Upper lobe of right lung (tissue), 1 donor: ENCODE measurements at regions not wholly inside any gene's neighbourhood (a gene's known extent, or its start where the extent isn't known, plus 50 kb on each side); places are given as distances from the start of the nearest gene placed in this dataset.
"Not testable (repeated sequence)": the region's sequence is repeated elsewhere in the genome, so short reads cannot be mapped to it uniquely, and the experiment has no call there.

Experiments
- ATAC-seq: fragments of 200-7000 bp; cut with Tn5 transposase; one replicate; pipeline ENCODE4 v1.9.1; 2020; ENCODE audit warnings: mild to moderate bottlenecking, moderate library complexity
- DNase-seq: peaks from one replicate; pipeline ENCODE4 v3.0.0-alpha.2; 2020
- H3K27ac ChIP-seq: fragments of 200-600 bp; one replicate; pipeline ENCODE4 v1.8.0; 2022
- H3K27me3 ChIP-seq: fragments of 200-600 bp; one replicate; pipeline ENCODE4 v1.8.0; 2022; ENCODE audit warnings: mild to moderate bottlenecking
- H3K36me3 ChIP-seq: fragments of 200-600 bp; one replicate; pipeline ENCODE4 v1.8.0; 2022
- H3K4me1 ChIP-seq: fragments of 200-600 bp; one replicate; pipeline ENCODE4 v1.8.0; 2022
- H3K4me3 ChIP-seq: fragments of 200-600 bp; one replicate; pipeline ENCODE4 v1.8.0; 2022; ENCODE audit warnings: mild to moderate bottlenecking
- H3K9me3 ChIP-seq: fragments of 200-600 bp; one replicate; pipeline ENCODE4 v1.8.0; 2022
- intact Hi-C: fragments of 100-400 bp; cut with DNase I; formaldehyde crosslinking; loops from one replicate; pipeline ENCODE4 v1.11.0; 2022
- TF ChIP-seq, protein P1 (sequence below): fragments of 200-600 bp; IDR thresholded peaks from one replicate; pipeline ENCODE4 v1.8.0; 2022; ENCODE audit warnings: antibody characterized with exemption
- donor health status: DM: no; HTN: yes; CAD: no; lungs with severe emphysema.

DNA sequence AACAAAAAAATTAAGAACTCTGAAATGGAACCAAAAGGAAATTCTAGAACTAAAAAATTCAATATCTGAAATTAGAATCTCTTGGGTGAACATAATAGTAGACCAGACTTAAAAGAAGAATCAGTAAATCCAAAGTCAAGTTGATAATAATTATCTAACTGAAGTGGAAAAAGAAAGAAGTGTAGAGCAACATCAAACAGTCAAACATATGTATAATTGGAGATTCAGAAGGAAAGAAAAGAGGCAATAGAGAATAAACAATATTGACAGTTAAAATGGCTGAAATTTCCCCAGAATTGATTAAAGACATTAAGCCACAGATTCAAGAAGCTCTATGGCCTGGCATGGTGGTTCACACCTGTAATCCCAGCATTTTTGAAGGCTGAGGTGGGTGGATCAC is 383.6 kb downstream of the PREX1 start:
- Histone ChIP-seq H3K27ac (no peak overlapping the region), H3K36me3 (no peaks in the 10 kb centered on the region), H3K4me3 (no peak overlapping the region), H3K27me3 (peaks cover 13% of the 10 kb centered on the region), H3K9me3 (peaks cover 15% of the 10 kb centered on the region), H3K4me1 (no peaks in the 10 kb centered on the region)
- TF ChIP-seq, protein P1, sequence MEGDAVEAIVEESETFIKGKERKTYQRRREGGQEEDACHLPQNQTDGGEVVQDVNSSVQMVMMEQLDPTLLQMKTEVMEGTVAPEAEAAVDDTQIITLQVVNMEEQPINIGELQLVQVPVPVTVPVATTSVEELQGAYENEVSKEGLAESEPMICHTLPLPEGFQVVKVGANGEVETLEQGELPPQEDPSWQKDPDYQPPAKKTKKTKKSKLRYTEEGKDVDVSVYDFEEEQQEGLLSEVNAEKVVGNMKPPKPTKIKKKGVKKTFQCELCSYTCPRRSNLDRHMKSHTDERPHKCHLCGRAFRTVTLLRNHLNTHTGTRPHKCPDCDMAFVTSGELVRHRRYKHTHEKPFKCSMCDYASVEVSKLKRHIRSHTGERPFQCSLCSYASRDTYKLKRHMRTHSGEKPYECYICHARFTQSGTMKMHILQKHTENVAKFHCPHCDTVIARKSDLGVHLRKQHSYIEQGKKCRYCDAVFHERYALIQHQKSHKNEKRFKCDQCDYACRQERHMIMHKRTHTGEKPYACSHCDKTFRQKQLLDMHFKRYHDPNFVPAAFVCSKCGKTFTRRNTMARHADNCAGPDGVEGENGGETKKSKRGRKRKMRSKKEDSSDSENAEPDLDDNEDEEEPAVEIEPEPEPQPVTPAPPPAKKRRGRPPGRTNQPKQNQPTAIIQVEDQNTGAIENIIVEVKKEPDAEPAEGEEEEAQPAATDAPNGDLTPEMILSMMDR = no peak
- intact Hi-C loops = no loop called here
- ATAC-seq (no peak), DNase-seq (no peak)

DNA sequence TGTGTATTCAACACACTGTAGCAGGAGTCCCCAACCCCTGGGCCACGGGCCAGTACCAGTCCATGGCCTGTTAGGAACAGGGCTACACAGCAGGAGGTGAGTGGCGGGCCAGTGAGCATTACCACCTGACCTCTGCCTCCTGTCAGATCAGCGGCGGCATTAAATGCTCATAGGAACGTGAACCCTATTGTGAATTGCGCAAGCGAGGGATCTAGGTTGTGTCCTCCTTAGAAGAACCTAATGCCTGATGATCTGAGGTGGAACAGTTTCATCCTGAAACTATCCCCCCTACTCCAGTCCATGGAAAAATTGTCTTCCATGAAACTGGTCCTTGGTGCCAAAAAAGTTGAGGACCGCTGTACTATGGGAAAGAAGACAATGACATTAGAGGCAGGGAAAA is 386.9 kb downstream of the PREX1 start:
- no peak for ATAC-seq

DNA sequence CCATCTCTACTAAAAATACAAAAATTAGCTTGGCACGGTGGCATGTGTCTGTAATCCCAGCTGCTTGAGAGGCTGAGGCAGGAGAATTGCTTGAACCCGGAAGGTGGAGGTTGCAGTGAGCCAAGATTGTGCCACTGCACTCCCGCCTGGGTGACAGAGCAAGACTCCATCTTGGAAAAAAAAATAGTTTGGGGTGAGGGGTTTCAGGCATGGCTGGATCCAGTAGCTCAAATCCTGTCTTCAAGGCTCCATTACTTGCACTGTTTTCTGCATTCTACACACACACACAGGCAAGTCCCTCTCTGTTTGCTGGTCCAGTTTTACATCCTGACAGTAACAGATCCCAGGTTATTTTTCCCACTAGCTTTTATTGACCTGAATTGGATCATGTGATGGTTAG is 387.5 kb downstream of the PREX1 start:
- not testable (repeated sequence) for ATAC-seq

More for the DNA sequence above, 386.9 kb downstream of the PREX1 start:
- no peak overlapping the region for H3K4me3 ChIP-seq
- no peaks in the 10 kb centered on the region for H3K4me1 ChIP-seq
- TF ChIP-seq, protein P1 = no peak
- H3K36me3 ChIP-seq = no peaks in the 10 kb centered on the region
- intact Hi-C loops = no loop called here
- H3K27ac ChIP-seq = no peak overlapping the region
- DNase-seq = no peak
- H3K9me3 ChIP-seq = peaks cover 15% of the 10 kb centered on the region
- peaks cover 12% of the 10 kb centered on the region for H3K27me3 ChIP-seq

DNA sequence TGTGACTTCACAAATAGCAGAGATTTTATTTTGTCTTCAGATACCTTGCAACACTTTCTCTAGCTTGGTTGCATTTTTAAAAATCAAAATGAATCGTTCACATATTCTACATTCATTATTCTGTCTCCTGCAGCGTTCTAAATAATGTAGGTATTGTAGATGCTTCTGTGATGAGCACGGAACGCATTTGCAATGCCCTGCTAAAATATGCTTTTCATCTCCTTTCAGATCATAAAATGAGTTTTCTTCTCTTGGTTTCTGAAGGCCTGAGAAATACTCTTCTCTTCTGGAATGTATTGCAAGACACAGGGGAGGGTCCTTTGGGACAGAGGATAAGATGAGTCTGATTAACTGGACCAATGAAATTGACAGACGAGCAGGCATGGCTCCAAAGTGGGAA is 390.7 kb downstream of the PREX1 start:
- DNase-seq (no peak), ATAC-seq (no peak)
- no peaks in the 10 kb centered on the region for H3K9me3 ChIP-seq
- H3K27me3 ChIP-seq = peaks cover 25% of the 10 kb centered on the region
- TF ChIP-seq, protein P1 = no peak
- no peak overlapping the region for H3K4me3 ChIP-seq
- H3K27ac ChIP-seq = no peak overlapping the region
- intact Hi-C loops = no loop called here
- no peaks in the 10 kb centered on the region for H3K4me1 ChIP-seq
- H3K36me3 ChIP-seq = no peaks in the 10 kb centered on the region

More for the DNA sequence above, 387.5 kb downstream of the PREX1 start:
- DNase-seq, H3K27ac ChIP-seq, H3K4me1 ChIP-seq, H3K4me3 ChIP-seq, H3K36me3 ChIP-seq, intact Hi-C loops: not testable (repeated sequence)
- peaks cover 15% of the 10 kb centered on the region for H3K9me3 ChIP-seq
- peaks cover 13% of the 10 kb centered on the region for H3K27me3 ChIP-seq

DNA sequence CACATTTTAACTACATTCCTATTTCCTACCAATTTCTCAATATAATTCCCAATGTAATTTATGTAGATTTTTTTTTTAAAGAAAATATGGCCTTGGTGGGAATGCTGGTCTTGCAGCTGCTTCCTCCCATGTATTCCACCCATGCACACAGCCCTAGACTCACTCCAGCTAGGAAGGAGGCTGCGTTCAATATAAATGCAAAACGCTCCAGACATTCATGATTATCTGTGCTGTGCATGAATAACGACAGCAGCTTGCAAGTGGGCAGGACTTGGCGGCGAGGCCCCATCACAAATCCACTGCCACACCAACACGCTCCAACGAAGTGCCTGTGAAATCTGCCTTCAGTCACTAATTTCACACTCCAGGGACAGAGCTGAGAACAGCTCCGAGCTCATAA is 391.2 kb downstream of the PREX1 start:
- ATAC-seq, H3K9me3 ChIP-seq, DNase-seq, H3K4me3 ChIP-seq, H3K27ac ChIP-seq, H3K4me1 ChIP-seq, H3K36me3 ChIP-seq, intact Hi-C loops: not testable (repeated sequence)
- H3K27me3 ChIP-seq = peaks cover 25% of the 10 kb centered on the region

DNA sequence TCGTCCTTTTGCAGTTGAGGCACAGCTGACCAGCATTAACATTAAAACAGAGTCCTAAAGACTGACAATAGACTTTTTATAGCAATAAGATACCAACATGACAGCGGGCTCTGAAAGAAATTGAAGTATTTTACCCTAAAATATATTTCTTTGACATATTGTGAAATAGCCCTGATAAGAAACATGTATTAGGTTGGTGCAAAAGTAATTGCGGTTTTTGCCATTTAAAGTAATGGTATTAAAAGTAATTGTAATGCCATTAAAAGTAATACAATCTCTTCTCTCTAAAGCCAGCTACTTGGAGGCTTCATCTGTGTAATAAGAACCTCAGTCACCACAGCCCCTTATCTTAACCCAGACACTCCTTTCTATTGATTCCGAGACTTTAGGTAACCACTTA is 394.6 kb downstream of the PREX1 start:
- Histone ChIP-seq H3K4me3 (no peak overlapping the region), H3K36me3 (no peaks in the 10 kb centered on the region), H3K27me3 (peaks cover 13% of the 10 kb centered on the region), H3K9me3 (no peaks in the 10 kb centered on the region), H3K27ac (no peak overlapping the region), H3K4me1 (no peaks in the 10 kb centered on the region)
- intact Hi-C loops = no loop called here
- TF ChIP-seq, protein P1 = no peak
- DNase-seq = no peak
- ATAC-seq = no peak

DNA sequence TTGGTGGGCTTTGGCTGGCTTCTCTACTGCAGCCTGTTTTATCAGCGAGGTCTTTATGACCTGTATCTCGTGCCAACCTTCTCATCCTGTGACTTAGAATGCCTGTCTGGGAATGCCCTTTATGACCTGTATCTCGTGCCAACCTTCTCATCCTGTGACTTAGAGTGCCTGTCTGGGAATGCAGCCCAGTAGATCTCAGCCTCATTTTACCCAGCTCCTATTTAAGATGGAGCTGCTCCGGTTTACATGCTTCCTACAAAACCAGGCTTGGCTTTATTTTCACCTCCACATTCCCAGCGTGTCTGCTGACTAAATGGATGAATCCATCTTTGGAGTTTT is 395.3 kb downstream of the PREX1 start:
- Histone ChIP-seq H3K4me1 (no peaks in the 10 kb centered on the region), H3K27ac (no peak overlapping the region), H3K36me3 (no peaks in the 10 kb centered on the region), H3K9me3 (no peaks in the 10 kb centered on the region), H3K27me3 (peaks cover 13% of the 10 kb centered on the region), H3K4me3 (no peak overlapping the region)
- ATAC-seq = no peak
- TF ChIP-seq, protein P1 = no peak
- intact Hi-C loops = no loop called here
- DNase-seq = no peak
